Right lung (tissue), 2 donors: ENCODE measurements at regions not wholly inside any gene's neighbourhood (a gene's known extent, or its start where the extent isn't known, plus 50 kb on each side); places are given as distances from the start of the nearest gene placed in this dataset.
A peak's percentile ranks its signal among the peaks of the same experiment; 100 is the strongest.
"Not testable (repeated sequence)": the region's sequence is repeated elsewhere in the genome, so short reads cannot be mapped to it uniquely, and the experiment has no call there.

Experiments
- DNase-seq, 2 donors: peaks; one replicate each; pipeline ENCODE4 v3.0.0-alpha.2; 2013

GRCh38 chr4:159937595-159937994 lies 834.7 kb downstream of the RAPGEF2 start:
- no peak for DNase-seq

DNA sequence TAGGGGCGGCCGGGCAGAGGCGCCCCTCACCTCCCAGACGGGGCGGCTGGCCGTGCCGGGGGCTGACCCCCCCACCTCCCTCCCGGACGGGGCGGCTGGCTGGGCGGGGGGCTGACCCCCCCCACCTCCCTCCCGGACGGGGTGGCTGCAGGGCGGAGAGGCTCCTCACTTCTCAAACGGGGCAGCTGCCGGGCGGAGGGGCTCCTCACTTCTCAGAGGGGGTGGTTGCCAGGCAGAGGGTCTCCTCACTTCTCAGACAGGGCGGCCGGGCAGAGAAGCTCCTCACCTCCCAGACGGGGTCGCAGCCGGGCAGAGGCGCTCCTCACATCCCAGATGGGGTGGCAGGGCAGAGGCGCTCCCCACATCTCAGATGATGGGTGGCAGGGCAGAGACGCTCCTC lies 836.8 kb downstream of the RAPGEF2 start:
- DNase-seq = not testable (repeated sequence)

DNA sequence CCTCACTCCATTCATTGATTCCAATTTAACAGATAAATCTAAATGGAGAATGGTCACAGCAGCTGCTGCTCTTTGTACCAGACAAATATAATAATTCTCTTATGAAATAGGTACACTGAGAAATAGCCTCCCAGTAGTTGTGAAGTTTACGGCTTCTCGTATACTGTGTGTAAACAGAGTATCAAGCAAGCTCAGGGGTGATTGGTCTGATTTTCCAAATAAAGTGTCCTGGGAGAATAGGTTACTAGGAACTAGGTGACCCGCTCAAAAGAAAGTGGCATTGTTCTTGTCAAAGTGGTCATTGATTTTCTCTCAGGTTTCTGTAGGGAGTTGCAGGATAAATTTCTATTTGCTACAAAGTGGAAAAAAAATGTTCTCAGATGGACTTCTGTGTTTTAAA lies 838.2 kb downstream of the RAPGEF2 start:
- no peak for DNase-seq

- DNase-seq = no peak
These were observed 841.6 kb downstream of the RAPGEF2 start for GRCh38 chr4:159944477-159944876.

DNA sequence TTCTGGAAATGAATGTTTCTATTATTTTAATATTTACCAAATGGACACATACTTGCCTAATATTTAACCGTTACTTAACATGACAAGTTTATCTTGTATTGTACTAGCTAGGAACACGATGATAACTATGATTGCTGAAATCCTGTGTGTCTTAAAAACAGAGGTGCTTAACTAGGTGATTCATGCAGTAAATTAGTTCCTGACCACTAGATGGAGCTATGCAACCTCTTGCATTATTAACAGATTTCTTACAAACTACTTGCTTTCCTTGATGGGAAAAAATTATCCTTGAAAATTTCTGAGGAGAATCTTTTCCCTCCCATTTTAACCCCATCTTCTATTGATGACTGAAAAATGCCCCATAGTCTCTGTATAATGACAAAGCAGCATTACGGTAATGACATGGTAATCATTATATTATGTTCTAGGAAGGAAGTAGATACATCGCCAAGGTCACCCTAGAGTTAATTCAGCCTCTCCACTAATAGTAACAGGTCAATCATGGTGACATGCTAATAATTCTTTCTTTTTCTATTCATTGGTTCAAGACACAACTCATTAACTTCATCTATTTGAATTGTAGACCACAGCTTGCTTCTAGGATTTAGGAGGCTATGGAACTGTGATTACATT lies 844.2 kb downstream of the RAPGEF2 start:
- DNase-seq = peak; percentile 13 to 26

DNA sequence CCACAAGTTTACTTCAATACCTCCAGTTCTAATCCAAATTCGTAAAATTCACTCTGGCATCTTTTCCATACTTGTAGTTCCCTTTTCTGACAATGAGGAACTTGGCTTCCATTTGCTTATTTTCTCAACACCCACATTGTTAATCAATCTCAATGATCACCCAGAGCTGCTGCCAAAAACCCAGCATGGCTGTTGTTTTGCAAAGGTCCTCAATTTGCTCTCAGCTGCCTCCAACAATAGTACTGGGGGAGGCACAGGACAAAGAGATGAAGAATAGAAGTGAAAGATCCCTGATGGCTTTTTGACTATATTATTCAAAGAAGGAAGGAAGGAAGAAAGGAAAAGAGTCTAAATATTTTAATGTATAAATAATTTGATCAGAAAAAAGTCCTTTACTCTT lies 847.8 kb downstream of the RAPGEF2 start:
- no peak for DNase-seq

DNA sequence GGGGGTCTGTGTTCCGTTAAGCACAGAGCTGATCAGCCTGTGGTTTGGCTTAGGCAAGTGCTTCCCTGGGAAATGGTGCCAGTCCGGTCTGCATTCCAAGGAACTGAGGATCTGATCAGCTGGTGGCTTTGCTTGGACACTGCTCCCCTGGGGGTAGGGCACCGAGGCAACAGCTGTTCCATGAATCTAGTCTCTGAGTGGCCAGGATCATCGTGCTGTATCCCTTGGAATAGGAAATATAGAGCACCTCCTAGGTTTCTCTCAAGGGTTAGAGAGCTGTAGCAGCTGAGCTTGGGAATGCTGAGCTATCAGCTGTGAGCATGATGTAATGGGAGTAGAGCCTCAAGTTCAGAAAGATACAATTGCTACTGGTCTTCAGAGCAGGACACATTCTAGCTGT lies 863.9 kb downstream of the RAPGEF2 start:
- DNase-seq = no peak

GRCh38 chr4:159976871-159977482 lies 874.1 kb downstream of the RAPGEF2 start:
- not testable (repeated sequence) for DNase-seq

DNA sequence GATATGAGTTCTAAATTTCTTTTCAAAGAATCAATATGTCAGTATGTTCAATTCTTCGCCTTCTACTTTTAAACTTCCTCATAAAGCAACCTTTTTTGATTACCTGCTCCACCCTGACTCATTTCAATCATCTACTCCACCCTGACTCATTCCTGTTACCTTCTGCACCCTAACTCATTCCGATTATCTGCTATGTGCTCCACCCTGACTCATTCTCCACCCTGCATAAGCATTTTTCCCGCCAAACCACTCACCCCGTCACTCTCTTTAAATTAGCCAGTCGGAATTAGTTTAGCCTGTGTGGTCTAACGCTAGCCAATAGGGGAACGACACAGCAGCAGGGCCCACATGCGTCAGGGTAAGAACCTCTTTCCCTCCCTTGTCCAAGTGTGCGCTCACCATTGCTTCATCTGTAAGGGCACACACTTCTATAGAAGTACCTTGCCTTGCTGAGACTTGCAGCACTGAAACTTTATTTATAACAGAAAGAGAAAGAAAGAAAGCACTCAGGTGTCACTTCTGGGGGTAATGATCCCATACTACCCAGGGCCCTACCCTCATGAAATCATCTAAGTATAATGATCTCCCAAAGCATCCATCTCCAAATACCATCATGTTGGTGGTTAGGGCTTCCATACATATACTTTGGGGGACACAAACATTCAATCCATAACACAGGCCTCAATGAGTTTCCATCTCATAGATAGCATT lies 875.2 kb downstream of the RAPGEF2 start:
- no peak for DNase-seq

DNA sequence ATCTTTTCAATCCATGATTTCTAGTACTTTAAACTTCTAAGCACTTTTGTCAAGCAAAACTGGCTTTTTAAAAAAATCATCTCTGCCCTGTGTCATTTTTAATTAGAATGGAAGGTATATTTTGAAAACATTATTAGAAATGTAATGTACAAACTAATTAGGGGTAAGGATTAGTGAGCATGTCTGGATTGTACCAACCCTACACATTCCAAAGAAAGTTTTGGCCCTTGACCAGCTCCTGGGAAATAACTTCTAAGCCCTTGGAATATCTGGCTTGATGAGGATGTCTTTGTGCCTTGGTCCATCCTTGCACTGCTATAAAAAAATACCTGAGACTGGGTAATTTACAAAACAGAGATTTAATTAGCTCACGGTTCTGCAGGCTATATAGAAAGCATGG lies 876.5 kb downstream of the RAPGEF2 start:
- DNase-seq = no peak

DNA sequence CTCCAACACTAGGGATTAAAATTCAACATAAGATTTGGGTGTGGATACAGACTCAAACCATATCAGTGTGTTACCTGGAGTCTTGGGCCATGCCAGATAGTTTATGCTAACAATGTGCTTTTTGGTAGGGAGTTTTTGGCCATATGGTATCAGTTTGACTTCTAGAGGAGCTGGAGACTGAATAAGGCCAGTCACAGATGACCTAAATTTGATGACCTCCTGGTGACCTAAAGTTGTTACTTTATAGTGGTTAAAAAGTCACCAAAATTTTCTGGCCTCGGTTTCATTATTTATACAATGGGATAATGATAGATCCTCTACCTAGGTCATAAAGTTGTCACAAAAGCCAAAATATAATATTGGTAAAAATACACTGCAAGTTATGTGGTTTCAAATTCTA lies 877.1 kb downstream of the RAPGEF2 start:
- no peak for DNase-seq

GRCh38 chr4:159980826-159981468 lies 878.1 kb downstream of the RAPGEF2 start:
- no peak for DNase-seq

- DNase-seq = no peak
These were observed 878.6 kb downstream of the RAPGEF2 start for GRCh38 chr4:159981469-159981856.

DNA sequence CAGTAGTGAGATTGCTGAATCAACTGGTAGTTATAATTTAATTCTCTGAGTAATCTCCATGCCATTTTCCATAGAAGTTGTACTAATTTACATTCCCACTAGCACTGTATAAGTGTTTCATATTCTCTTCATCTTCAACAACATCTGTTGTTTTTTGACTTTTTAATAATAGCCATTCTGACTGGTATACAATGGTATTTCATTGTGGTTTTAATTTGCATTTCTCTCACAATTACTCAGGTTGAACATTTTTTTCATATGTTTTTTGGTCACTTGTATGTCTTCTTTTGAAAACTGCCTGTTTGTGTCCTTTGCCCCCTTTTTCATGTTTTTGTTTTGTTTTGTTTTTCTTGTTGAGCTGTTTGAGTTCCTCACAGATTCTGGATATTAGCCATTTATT lies 880.2 kb downstream of the RAPGEF2 start:
- DNase-seq = no peak

- no peak for DNase-seq
These were observed 907.0 kb downstream of the RAPGEF2 start for GRCh38 chr4:160009656-160010493.

- no peak for DNase-seq
These were observed 917.1 kb downstream of the RAPGEF2 start for GRCh38 chr4:160019936-160020335.

GRCh38 chr4:160020804-160021203 lies 917.9 kb downstream of the RAPGEF2 start:
- no peak for DNase-seq

GRCh38 chr4:160021870-160022269 lies 919.0 kb downstream of the RAPGEF2 start:
- no peak for DNase-seq

DNA sequence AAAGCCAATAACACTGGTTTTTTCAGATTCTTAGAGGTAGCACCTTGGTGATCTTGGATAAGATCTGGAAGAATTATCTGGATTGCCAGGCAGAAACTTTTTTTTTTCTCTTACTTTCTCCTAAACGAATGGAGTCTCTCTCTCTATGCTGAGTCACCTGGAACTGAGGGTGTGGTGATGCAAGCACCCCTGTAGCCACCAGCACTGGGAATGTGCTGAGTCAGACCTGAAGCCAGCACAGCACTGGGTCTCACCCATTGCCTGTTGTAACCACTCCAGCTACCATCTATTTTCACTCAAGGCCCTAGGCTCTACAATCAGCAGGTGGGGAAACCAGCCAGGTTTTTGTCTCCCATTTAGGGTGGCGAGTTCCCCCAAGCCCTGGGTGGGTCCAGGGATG lies 923.8 kb downstream of the RAPGEF2 start:
- DNase-seq = no peak

DNA sequence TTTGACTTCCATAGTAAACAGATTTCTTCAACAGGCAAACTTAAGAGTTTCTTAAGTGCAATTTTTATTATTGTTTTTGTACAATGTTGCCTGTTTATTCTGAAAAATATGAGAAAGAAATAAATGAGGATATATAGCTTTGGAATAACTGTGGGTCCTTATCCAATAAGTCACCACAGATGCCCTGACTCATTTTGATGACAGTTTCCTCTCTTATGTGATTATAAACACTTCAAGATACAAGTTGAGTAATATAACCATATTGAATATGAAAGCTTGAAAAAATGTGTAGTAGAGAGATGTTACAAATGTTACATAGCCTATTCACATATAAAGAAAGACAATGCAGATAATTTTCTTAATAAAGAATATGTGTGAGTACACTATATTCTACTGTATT lies 931.6 kb downstream of the RAPGEF2 start:
- no peak for DNase-seq

GRCh38 chr4:160038615-160039014 lies 935.7 kb downstream of the RAPGEF2 start:
- no peak for DNase-seq

DNA sequence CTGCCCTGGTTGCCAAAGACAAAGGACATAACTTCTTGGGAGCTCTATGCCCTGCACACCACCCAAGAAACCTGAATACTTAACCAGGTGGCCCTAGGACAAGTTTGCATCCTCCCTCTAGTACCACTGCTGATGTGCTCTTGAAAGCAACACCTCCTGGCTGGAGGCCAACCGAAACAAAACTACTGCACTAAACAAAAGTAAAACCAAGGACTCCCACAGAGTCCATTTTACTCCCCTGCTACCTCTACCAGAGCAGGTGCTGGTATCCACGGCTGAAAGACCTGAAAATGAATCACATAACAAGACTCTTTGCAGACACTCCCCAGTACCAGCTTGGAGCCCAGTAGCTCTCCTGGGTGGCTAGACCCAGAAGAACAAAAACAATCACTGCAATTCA lies 941.8 kb downstream of the RAPGEF2 start:
- no peak for DNase-seq
